ENCODE measurements at regions not wholly inside any gene's neighbourhood (a gene's known extent, or its start where the extent isn't known, plus 50 kb on each side); places are given as distances from the start of the nearest gene placed in this dataset.

DNA sequence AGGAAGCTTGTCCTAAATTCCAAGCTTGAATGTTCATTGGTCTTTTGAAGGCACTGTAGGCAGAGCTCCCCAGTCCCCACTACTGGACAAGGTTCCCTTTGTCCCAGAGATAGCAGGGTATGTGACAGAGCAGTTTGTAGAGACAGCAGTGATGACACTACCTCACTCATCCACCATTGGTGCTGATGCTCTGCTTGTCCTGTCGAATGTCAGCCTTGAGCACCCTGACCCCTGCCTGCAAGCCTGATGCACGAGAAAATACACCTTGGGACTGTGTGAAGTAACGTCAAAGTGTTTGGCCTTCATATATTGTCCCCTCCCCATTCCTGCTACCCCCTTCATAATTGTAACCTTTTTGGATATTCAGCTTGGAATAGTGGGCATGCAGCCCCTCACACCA, 188.9 kb upstream of the EOLA2 start:
- DNase-seq (ENCODE audit: low spot score in 2 of 2): no peak
- Histone ChIP-seq H3K4me1 (no peaks in the 10 kb centered on the region), H3K27ac (no peak overlapping the region), H3K27me3 (peaks cover 0 to 4% of the 10 kb centered on the region in 2 donors), H3K36me3 (no peaks in the 10 kb centered on the region), H3K9me3 (no peaks in the 10 kb centered on the region), H3K4me3 (no peak overlapping the region)
- TF ChIP-seq POLR2AphosphoS5 (IDR thresholded peaks at IDR 0.05): no peak
- TF ChIP-seq, protein P1, sequence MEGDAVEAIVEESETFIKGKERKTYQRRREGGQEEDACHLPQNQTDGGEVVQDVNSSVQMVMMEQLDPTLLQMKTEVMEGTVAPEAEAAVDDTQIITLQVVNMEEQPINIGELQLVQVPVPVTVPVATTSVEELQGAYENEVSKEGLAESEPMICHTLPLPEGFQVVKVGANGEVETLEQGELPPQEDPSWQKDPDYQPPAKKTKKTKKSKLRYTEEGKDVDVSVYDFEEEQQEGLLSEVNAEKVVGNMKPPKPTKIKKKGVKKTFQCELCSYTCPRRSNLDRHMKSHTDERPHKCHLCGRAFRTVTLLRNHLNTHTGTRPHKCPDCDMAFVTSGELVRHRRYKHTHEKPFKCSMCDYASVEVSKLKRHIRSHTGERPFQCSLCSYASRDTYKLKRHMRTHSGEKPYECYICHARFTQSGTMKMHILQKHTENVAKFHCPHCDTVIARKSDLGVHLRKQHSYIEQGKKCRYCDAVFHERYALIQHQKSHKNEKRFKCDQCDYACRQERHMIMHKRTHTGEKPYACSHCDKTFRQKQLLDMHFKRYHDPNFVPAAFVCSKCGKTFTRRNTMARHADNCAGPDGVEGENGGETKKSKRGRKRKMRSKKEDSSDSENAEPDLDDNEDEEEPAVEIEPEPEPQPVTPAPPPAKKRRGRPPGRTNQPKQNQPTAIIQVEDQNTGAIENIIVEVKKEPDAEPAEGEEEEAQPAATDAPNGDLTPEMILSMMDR (IDR thresholded peaks at IDR 0.05): no peak
- TF ChIP-seq POLR2A (IDR thresholded peaks at IDR 0.05): no peak
- intact Hi-C loops (cut with DNase I; ENCODE audit: low total_unique reads): no loop called here

DNA sequence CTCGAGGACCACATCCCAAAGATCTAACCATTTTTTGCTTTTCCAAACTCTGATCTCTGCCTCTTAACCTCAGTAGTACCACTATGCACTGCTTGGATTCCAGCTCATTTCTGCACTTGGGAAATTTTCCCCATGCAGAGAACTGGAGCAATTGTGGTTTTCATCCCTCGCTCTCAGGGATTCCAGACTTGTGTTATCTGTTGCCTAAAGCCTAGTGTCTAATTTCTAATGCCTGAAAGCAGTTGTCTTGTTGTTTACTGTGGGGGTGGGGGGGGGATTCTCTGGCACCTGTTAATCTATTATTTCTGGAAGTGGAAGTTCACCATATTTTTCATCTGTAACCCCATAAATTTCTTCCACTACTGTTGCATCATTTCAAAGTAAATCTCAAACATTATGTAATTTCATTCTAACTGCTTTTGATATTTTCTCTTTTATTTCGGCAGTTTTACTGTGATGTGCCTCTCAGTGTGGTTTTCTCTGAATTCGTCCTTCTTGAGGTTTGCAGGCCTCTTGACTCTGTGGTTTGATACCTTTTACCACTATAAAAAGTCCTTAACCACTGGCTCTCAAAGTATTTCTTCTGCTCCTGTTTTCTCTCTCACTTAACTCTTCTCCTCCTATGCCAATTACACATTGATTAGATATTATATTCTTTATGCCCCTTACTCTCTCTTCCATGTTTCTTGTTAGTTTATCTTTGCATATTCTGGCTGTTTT, 205.6 kb upstream of the EOLA2 start:
- Histone ChIP-seq H3K9me3 (peaks cover 0 to 3% of the 10 kb centered on the region in 2 donors), H3K4me1 (no peaks in the 10 kb centered on the region), H3K27ac (no peak overlapping the region), H3K4me3 (no peak overlapping the region), H3K36me3 (no peaks in the 10 kb centered on the region), H3K27me3 (peaks cover 0 to 4% of the 10 kb centered on the region in 2 donors)
- TF ChIP-seq POLR2A (IDR thresholded peaks at IDR 0.05): no peak
- TF ChIP-seq POLR2AphosphoS5 (IDR thresholded peaks at IDR 0.05): no peak
- TF ChIP-seq, protein P1 (IDR thresholded peaks at IDR 0.05): no peak
- intact Hi-C loops (cut with DNase I; ENCODE audit: low total_unique reads): no loop called here
- no peak for DNase-seq (ENCODE audit: low spot score in 2 of 2)

DNA sequence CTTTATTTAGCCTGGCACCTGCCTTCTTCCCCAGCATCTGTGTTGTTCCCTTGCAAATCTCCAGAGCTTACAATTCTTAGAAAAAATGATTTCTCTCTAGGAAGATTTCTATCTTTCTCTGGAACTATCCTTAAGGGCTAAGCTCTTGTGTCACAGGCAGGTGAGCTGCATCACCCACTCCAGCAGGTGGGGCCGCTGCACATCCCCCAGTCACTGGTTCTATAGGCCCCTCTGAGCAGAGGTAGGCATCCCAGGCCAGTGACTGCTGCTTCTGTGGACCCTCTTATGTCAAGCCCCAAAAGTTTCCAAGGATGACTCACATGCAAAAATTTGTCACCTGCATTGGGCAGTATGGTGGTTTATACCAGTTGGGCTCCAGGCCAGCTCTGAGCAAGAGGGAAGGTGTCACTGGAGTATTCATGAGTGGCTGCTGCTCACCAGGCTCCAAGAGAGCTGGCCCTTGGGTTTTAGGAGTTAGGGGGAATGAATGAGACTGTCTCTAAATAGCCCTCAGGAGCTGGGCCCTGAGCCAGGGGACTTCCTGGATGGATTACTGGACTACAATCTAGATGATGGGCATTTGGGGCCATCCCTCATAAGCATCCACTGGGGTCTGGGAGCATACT, 208.1 kb upstream of the EOLA2 start:
- no peak overlapping the region for H3K27ac ChIP-seq
- no peak overlapping the region for H3K4me3 ChIP-seq
- H3K27me3 ChIP-seq: peaks cover 0 to 4% of the 10 kb centered on the region in 2 donors
- no peak for DNase-seq (ENCODE audit: low spot score in 2 of 2)
- intact Hi-C loops (cut with DNase I; ENCODE audit: low total_unique reads): no loop called here
- H3K36me3 ChIP-seq: no peaks in the 10 kb centered on the region
- TF ChIP-seq POLR2A (IDR thresholded peaks at IDR 0.05) (no peak), POLR2AphosphoS5 (IDR thresholded peaks at IDR 0.05) (no peak)
- TF ChIP-seq, protein P1 (IDR thresholded peaks at IDR 0.05): no peak
- peaks cover 0 to 3% of the 10 kb centered on the region in 2 donors for H3K9me3 ChIP-seq
- no peaks in the 10 kb centered on the region for H3K4me1 ChIP-seq

- Histone ChIP-seq H3K9me3 (no peaks in the 10 kb centered on the region), H3K27me3 (peaks cover 0 to 13% of the 10 kb centered on the region in 2 donors), H3K4me1 (no peaks in the 10 kb centered on the region), H3K27ac (no peak overlapping the region), H3K4me3 (no peak overlapping the region), H3K36me3 (no peaks in the 10 kb centered on the region)
- DNase-seq (ENCODE audit: low spot score in 2 of 2): no peak
- TF ChIP-seq POLR2A (IDR thresholded peaks at IDR 0.05): no peak
- TF ChIP-seq, protein P1 (IDR thresholded peaks at IDR 0.05): no peak
- TF ChIP-seq POLR2AphosphoS5 (IDR thresholded peaks at IDR 0.05): no peak
- intact Hi-C loops (cut with DNase I; ENCODE audit: low total_unique reads): no loop called here
These were observed 210.7 kb upstream of the EOLA2 start for GRCh38 chrX:150148749-150149672.
